ENCODE measurements at regions not wholly inside any gene's neighbourhood (a gene's known extent, or its start where the extent isn't known, plus 50 kb on each side); places are given as distances from the start of the nearest gene placed in this dataset.

GRCh38 chr9:134971696-134972095 lies 54.0 kb upstream of the FCN1 start:
- no peak overlapping the region for H3K18ac ChIP-seq (ENCODE audit: insufficient read length, low read depth, low read length)
- H3K4me1 Mint-ChIP-seq = peaks cover 58 to 71% of the 10 kb centered on the region in 2 experiments

More at GRCh38 chr9:134971696-134972095, 54.0 kb upstream of the FCN1 start:
- Histone ChIP-seq H3K4me1 (ENCODE audit: insufficient read depth, low read length) (peaks cover 4% of the 10 kb centered on the region; the same call in 1 of the 2 replicates), H4K5ac (ENCODE audit: insufficient read length, low read depth, low read length) (no peak overlapping the region), H2BK15ac (ENCODE audit: low read depth, low read length) (no peak overlapping the region), H3K9me3 (ENCODE audit: control insufficient read depth, low read depth, low read length) (no peaks in the 10 kb centered on the region), H2BK12ac (ENCODE audit: insufficient read length, low read depth, low read length) (no peak overlapping the region), H4K8ac (replicated peaks; ENCODE audit: insufficient read length, low read depth, low read length) (no peak overlapping the region), H2BK20ac (ENCODE audit: low read depth, low read length, poor library complexity, severe bottlenecking) (no peak overlapping the region), H2BK5ac (ENCODE audit: insufficient read length, low read length) (no peak overlapping the region), H4K91ac (ENCODE audit: insufficient read length, low read depth, low read length) (no peak overlapping the region), H2AK5ac (ENCODE audit: insufficient read length, low read length) (no peak overlapping the region), H3K27me3 (ENCODE audit: insufficient read depth, low read length) (no peaks in the 10 kb centered on the region), H3K4me2 (ENCODE audit: insufficient read depth, insufficient read length, low read length) (no peak overlapping the region), H3K23ac (ENCODE audit: insufficient read length, low read depth, low read length) (no peak overlapping the region), H3K9ac (ENCODE audit: extremely low read depth, insufficient read length, low read length) (no peak overlapping the region), H3K79me1 (ENCODE audit: insufficient read depth, low read depth, low read length, poor library complexity, severe bottlenecking) (no peaks in the 10 kb centered on the region), H3K4ac (ENCODE audit: low read depth, low read length) (no peak overlapping the region), H2AFZ (ENCODE audit: low read length) (no peak overlapping the region), H3K14ac (ENCODE audit: insufficient read depth, low read length) (peak overlapping the region; percentile 23; the same call in 1 of the 2 replicates), H3K56ac (ENCODE audit: insufficient read length, low read depth, low read length) (no peak overlapping the region), H4K20me1 (ENCODE audit: control insufficient read depth, insufficient read depth, insufficient read length) (no peaks in the 10 kb centered on the region), H3K23me2 (ENCODE audit: insufficient read length, low read depth, low read length, poor library complexity, severe bottlenecking) (no peaks in the 10 kb centered on the region), H3T11ph (ENCODE audit: low read length) (no peak overlapping the region), H3K27ac (ENCODE audit: insufficient read length, low read depth, low read length) (no peak overlapping the region), H3K79me2 (ENCODE audit: insufficient read depth, low read length) (no peaks in the 10 kb centered on the region), H2BK120ac (ENCODE audit: low read depth, low read length, poor library complexity, severe bottlenecking) (no peak overlapping the region)
- Mint-ChIP-seq H3K27ac (peak overlapping the region in 1 of 3 experiments; percentile 14; a peak in 2 of 7 replicates), H3K9me3 (no peaks in the 10 kb centered on the region; a peak in 1 of 5 replicates), H3K36me3 (ENCODE audit: insufficient read depth in 1 of 3, low read depth in 3 of 3) (no peaks in the 10 kb centered on the region), H3K4me3 (no peak overlapping the region), H3K27me3 (ENCODE audit: low read depth) (peaks cover 21% of the 10 kb centered on the region)
- no peak for DNase-seq
- no CpG with 5 or more reads among the region's 4 CpGs for WGBS (ENCODE audit: extremely low coverage, insufficient read length, low lambda C conversion rate)
- no peak for TF ChIP-seq CTCF (conservative IDR thresholded peaks at IDR 0.05)

Measured in H9 (cell line).